Inferior parietal cortex (tissue), 1 donor: ENCODE measurements at regions not wholly inside any gene's neighbourhood (a gene's known extent, or its start where the extent isn't known, plus 50 kb on each side); places are given as distances from the start of the nearest gene placed in this dataset.
"Not testable (repeated sequence)": the region's sequence is repeated elsewhere in the genome, so short reads cannot be mapped to it uniquely, and the experiment has no call there.

Experiments
- DNase-seq: peaks from one replicate; pipeline ENCODE4 v3.0.0-alpha.2; 2016; ENCODE audit errors: extremely low spot score

- no peak for DNase-seq
Observed at GRCh38 chrX:69431420-69431819, 72.7 kb upstream of the NALF2 start.

GRCh38 chrX:69430785-69431184 is 73.3 kb upstream of the NALF2 start:
- no peak for DNase-seq

GRCh38 chrX:69429339-69430015 is 74.6 kb upstream of the NALF2 start:
- DNase-seq = no peak

GRCh38 chrX:69428216-69428615 is 75.9 kb upstream of the NALF2 start:
- DNase-seq = no peak

GRCh38 chrX:69424910-69425309 is 79.2 kb upstream of the NALF2 start:
- no peak for DNase-seq

GRCh38 chrX:69424161-69424560 is 80.0 kb upstream of the NALF2 start:
- peak; percentile 2 for DNase-seq

- not testable (repeated sequence) for DNase-seq
Observed at GRCh38 chrX:69422208-69422607, 81.9 kb upstream of the NALF2 start.

GRCh38 chrX:69415698-69416097 is 88.4 kb upstream of the NALF2 start:
- no peak for DNase-seq

GRCh38 chrX:69412661-69413060 is 91.5 kb upstream of the NALF2 start:
- no peak for DNase-seq

GRCh38 chrX:69398881-69399280 is 105.2 kb upstream of the NALF2 start:
- no peak for DNase-seq

GRCh38 chrX:69396916-69397315 is 107.2 kb upstream of the NALF2 start:
- no peak for DNase-seq

GRCh38 chrX:69395306-69395705 is 108.8 kb upstream of the NALF2 start:
- DNase-seq = no peak

- no peak for DNase-seq
Observed at GRCh38 chrX:69389101-69389501, 115.0 kb upstream of the NALF2 start.

- no peak for DNase-seq
Observed at GRCh38 chrX:69388526-69388925, 115.6 kb upstream of the NALF2 start.

GRCh38 chrX:69387567-69388487 is 116.3 kb upstream of the NALF2 start:
- peak; percentile 22 for DNase-seq

GRCh38 chrX:69386681-69387080 is 117.4 kb upstream of the NALF2 start:
- no peak for DNase-seq

GRCh38 chrX:69379412-69379811 is 124.7 kb upstream of the NALF2 start:
- no peak for DNase-seq

- DNase-seq = no peak
Observed at GRCh38 chrX:69374569-69374968, 129.6 kb upstream of the NALF2 start.

- no peak for DNase-seq
Observed at GRCh38 chrX:69372435-69372834, 131.7 kb upstream of the NALF2 start.

GRCh38 chrX:69371159-69371558 is 133.0 kb upstream of the NALF2 start:
- no peak for DNase-seq

GRCh38 chrX:69369999-69370398 is 134.1 kb upstream of the NALF2 start:
- DNase-seq = no peak

- DNase-seq = no peak
Observed at GRCh38 chrX:69366183-69366582, 137.9 kb upstream of the NALF2 start.

- DNase-seq = no peak
Observed at GRCh38 chrX:69365755-69366154, 138.4 kb upstream of the NALF2 start.
